ENCODE measurements at regions not wholly inside any gene's neighbourhood (a gene's known extent, or its start where the extent isn't known, plus 50 kb on each side); places are given as distances from the start of the nearest gene placed in this dataset.

DNA sequence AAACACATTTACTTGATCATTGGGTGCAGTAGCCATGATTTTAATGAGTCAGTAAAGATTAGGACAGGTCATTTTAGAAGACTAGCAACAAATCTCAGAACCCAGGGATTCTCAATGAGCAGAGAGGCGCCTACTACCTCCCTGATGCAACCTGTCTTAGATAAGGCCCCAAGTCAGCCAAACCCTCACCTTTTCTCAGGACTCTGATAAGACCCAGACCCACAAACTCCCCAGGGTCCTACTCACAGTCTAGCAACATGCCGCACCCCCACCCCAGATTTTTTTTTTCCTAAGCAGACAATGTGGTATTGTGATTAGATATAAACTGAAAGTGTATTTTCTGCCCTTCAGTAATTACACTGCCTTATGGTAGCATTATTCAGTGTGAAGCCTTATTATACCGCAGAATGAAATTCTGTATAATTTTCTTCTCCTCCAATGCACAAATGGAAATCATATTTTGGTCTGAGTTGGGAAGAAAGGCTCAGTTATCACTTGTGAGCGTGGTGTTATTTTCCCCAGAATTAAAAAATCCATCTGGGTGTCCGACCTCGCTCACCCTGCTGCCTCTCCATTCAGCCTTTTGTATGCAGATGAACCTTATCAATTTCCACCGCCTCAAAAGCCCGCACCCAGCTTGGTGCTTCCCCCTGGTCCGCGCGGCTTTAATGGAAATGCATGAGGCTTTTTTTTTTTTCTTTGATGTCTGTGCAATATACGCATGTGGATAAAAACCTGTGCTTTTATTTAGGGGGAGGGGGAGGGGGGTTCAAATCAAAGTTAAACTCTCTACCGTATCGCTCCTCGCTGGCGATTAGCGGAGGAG lies 122.0 kb upstream of the SOX14 start:
- DNase-seq (ENCODE audit: extremely low read depth, low read depth) = no peak
- TF ChIP-seq CTCF (IDR thresholded peaks at IDR 0.05; ENCODE audit: low read depth, low read length) = no peak

DNA sequence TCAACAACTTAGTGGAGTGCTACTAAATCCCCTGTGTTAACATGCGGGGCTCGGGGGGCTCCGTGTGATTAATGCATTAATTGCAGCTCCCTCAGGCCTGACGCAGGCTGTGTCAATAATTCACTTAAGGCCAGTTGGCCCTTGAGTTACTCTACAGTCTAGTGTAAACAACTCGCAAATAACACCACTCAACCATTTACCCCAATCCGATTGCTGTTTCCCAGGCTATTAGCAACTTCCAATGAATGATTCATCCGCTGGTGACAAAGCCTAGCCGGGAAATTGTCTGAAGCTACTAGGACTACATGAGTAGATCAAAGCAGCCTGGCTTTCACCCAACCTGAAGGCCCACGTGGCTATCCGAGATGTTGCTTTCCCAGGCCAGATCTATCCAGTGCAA lies 121.3 kb upstream of the SOX14 start:
- no peak for TF ChIP-seq CTCF (IDR thresholded peaks at IDR 0.05; ENCODE audit: low read depth, low read length)
- no peak for DNase-seq (ENCODE audit: extremely low read depth, low read depth)

DNA sequence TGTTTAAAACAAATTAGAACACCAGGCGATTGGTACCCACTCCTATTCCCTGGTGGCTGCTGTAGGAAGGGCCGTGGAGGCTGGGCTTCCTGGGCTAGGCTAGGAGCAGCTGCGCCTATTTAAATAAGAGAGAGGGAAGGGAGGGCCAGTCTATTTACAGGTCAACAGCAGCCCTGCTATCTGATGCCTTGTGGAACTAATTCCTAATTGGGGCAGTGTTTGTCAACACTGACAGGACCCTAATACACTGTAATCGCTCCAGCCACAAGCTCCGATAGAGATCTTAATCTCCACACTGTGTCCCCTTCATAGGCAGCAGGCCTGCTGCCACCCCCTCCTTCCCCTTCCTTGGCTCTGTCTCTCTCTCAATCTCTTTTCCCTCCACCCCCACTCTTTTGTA lies 116.9 kb upstream of the SOX14 start:
- no peak for TF ChIP-seq CTCF (IDR thresholded peaks at IDR 0.05; ENCODE audit: low read depth, low read length)
- DNase-seq (ENCODE audit: extremely low read depth, low read depth) = no peak

GRCh38 chr3:137669519-137670060 lies 94.5 kb upstream of the SOX14 start:
- TF ChIP-seq CTCF (IDR thresholded peaks at IDR 0.05; ENCODE audit: low read depth, low read length) = no peak
- no peak for DNase-seq (ENCODE audit: extremely low read depth, low read depth)

DNA sequence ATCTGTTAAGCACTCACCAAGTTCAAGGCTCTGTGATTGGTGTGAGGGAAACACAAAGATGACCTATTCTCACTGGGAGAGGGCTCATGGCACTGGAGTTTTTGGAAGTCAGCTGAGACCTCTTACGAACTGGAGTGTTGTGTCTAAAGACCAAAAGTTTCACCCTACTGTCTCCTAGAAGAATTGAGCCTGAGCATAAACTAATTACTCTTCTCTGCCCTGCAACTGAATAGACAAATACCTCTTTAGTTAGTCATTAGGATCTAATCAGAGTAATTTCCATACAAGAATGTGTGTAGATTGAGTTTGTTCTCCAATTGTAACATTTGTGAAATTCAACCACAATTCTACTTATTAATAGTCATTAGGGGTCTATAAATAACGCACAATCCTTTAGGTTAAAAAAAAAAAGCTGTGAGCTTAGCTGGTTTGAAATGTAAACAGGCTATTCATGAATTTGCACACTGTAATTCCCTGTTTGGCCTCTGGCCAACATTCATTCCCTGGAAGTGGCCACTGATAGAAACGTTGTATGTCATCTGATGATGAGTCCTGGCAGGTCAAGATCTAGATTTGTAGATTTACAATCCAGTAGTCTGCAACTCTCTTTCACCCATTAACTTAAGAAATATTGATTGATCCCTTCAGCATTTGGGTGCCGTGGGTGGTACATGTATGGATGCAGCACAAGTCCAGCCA lies 76.8 kb upstream of the SOX14 start:
- TF ChIP-seq CTCF (IDR thresholded peaks at IDR 0.05; ENCODE audit: low read depth, low read length) = no peak
- DNase-seq (ENCODE audit: extremely low read depth, low read depth) = no peak

DNA sequence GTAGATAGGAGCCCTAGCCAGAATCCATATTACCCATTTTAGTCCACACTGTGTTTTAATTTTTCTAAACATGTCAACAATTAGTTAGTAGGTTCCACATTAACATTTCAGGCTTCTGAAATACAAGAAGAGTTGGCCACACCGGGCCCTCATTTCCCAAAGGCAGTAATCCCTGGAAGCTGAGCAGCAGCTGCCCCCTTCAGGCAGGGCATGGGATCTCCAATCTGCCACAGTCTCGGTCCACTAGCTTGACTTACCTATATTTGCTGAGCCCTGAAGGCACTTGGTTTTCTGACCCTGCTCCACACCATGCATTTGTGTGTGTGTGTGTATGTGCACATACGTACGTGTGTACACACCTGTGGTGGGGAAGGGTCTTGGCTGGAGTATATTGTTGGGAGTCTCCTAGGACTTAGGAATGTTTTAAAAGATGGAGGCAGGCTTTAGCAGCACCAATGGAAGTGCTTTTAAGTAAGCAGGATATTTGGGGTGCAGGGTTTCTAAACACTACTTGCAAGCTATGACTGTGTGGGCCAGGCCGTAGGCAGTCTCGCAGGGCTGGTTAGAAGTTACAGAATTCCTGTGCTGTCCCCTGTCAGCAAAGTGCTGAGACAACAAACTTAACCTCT lies 71.2 kb upstream of the SOX14 start:
- no peak for TF ChIP-seq CTCF (IDR thresholded peaks at IDR 0.05; ENCODE audit: low read depth, low read length)
- DNase-seq (ENCODE audit: extremely low read depth, low read depth) = no peak

DNA sequence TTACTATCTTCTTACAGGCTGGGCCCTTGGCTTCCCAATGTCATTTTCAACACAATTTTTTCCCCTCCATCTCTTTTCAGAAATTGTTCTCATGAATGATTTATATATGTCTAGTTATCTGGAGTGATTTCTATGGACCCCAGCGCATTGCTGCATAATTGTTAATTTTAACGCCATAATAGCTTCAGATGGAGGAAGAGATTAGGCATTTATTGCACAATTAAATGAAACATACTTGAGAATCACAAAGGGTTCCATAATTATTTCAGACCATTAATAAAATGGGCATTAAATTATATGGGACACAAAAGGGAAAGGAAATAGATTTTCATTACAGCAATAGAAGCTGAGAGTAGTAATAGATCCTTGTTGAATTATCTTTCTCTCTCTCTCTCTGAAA lies 70.3 kb upstream of the SOX14 start:
- DNase-seq (ENCODE audit: extremely low read depth, low read depth) = no peak
- TF ChIP-seq CTCF (IDR thresholded peaks at IDR 0.05; ENCODE audit: low read depth, low read length) = no peak
